Neural cell (in vitro differentiated cells): ENCODE measurements at regions not wholly inside any gene's neighbourhood (a gene's known extent, or its start where the extent isn't known, plus 50 kb on each side); places are given as distances from the start of the nearest gene placed in this dataset.
A peak's percentile ranks its signal among the peaks of the same experiment; 100 is the strongest.

Experiments
- H2AFZ ChIP-seq: fragments of 200-600, 300-800 bp; sonication (generic), shearing (Covaris generic); 2 replicates; pipeline ENCODE4 v1.6.0; 2014; ENCODE audit warnings: low read depth, mild to moderate bottlenecking, antibody characterized with exemption, low read length, moderate library complexity
- H3F3A ChIP-seq: fragments of 200-600 bp; shearing (Covaris generic); 2 replicates; pipeline ENCODE4 v1.6.1; 2016; ENCODE audit warnings: mild to moderate bottlenecking, moderate library complexity, mixed read lengths, antibody characterized with exemption, low read length; ENCODE audit not compliant: insufficient read depth, poor library complexity, severe bottlenecking
- H3K27ac ChIP-seq: fragments of 200-600, 300-800 bp; sonication (generic), shearing (Covaris generic); 2 replicates; pipeline ENCODE4 v1.5.1; 2014; ENCODE audit warnings: mild to moderate bottlenecking, low read length, moderate library complexity
- H3K27me3 ChIP-seq: fragments of 300-800, 200-600 bp; sonication (generic), shearing (Covaris generic); 2 replicates; pipeline ENCODE4 v1.6.0; 2014; ENCODE audit warnings: mild to moderate bottlenecking, low read depth, low read length, moderate library complexity; ENCODE audit not compliant: insufficient read depth
- H3K36me3 ChIP-seq: fragments of 300-800, 200-600 bp; sonication (generic), shearing (Covaris generic); 2 replicates; pipeline ENCODE4 v1.5.1; 2014; ENCODE audit warnings: mild to moderate bottlenecking, antibody characterized with exemption, low read length, moderate library complexity; ENCODE audit not compliant: insufficient read depth
- H3K4me2 ChIP-seq: fragments of 300-800, 200-600 bp; sonication (generic), shearing (Covaris generic); 2 replicates; pipeline ENCODE4 v1.6.0; 2014; ENCODE audit warnings: mild to moderate bottlenecking, low read length
- H3K4me3 ChIP-seq: fragments of 300-800, 200-600 bp; sonication (generic), shearing (Covaris generic); 2 replicates; pipeline ENCODE4 v1.5.1; 2014; ENCODE audit warnings: mild to moderate bottlenecking, low read length, moderate library complexity
- H3K79me2 ChIP-seq: fragments of 200-600 bp; shearing (Covaris generic); replicated peaks from 2 replicates; pipeline ENCODE4 v1.6.0; 2014; ENCODE audit warnings: mild to moderate bottlenecking, low read length, moderate library complexity; ENCODE audit not compliant: insufficient read depth
- H3K9ac ChIP-seq: fragments of 300-800, 200-600 bp; sonication (generic), shearing (Covaris generic); 2 replicates; pipeline ENCODE4 v1.6.1; 2016; ENCODE audit warnings: mild to moderate bottlenecking, low read length, mixed read lengths
- H3K9me2 ChIP-seq: fragments of 200-600 bp; shearing (Covaris generic); 2 replicates; pipeline ENCODE4 v1.6.1; 2016; ENCODE audit warnings: mild to moderate bottlenecking, low read length, mixed read lengths; ENCODE audit not compliant: insufficient read depth
- H3K9me3 ChIP-seq: fragments of 200-600, 300-800 bp; sonication (generic), shearing (Covaris generic); 2 replicates; pipeline ENCODE4 v1.6.1; 2016; ENCODE audit warnings: mild to moderate bottlenecking, mixed run types, low read length, moderate library complexity, mixed read lengths
- H4K20me1 ChIP-seq: fragments of 200-600 bp; shearing (Covaris generic); 2 replicates; pipeline ENCODE4 v1.6.1; 2016; ENCODE audit warnings: mild to moderate bottlenecking, mixed run types; ENCODE audit not compliant: insufficient read depth
- CTCF ChIP-seq: fragments of 450-650 bp; IDR thresholded peaks from 2 replicates; pipeline ENCODE4 v1.5.1; 2014; ENCODE audit warnings: antibody characterized with exemption, mild to moderate bottlenecking, moderate library complexity; ENCODE audit not compliant: poor library complexity, severe bottlenecking
- EP300 ChIP-seq: fragments of 450-650 bp; conservative IDR thresholded peaks from 2 replicates; pipeline ENCODE4 v1.6.1; 2014; ENCODE audit warnings: antibody characterized with exemption, mild to moderate bottlenecking, moderate library complexity; ENCODE audit not compliant: poor library complexity, severe bottlenecking
- EZH2 ChIP-seq: fragments of 200-600, 300-800 bp; shearing (Covaris generic), sonication (generic); IDR thresholded peaks from 2 replicates; pipeline ENCODE4 v1.6.1; 2014; ENCODE audit warnings: antibody characterized with exemption, low read length, borderline replicate concordance, mild to moderate bottlenecking; ENCODE audit not compliant: insufficient read depth, poor library complexity, severe bottlenecking
- MXI1 ChIP-seq: fragments of 450-650 bp; conservative IDR thresholded peaks from 2 replicates; pipeline ENCODE4 v1.6.1; 2014; ENCODE audit warnings: antibody characterized with exemption, mild to moderate bottlenecking; ENCODE audit not compliant: poor library complexity, severe bottlenecking
- POLR2AphosphoS5 ChIP-seq: IDR thresholded peaks from 2 replicates; pipeline ENCODE4 v1.6.1; 2012
- RAD21 ChIP-seq: fragments of 450-650 bp; conservative IDR thresholded peaks from 2 replicates; pipeline ENCODE4 v1.6.1; 2014; ENCODE audit warnings: antibody characterized with exemption, mild to moderate bottlenecking, moderate library complexity
- REST ChIP-seq: IDR thresholded peaks from 2 replicates; pipeline ENCODE4 v1.6.1; 2012; ENCODE audit warnings: borderline replicate concordance
- SMC3 ChIP-seq: fragments of 450-650 bp; conservative IDR thresholded peaks from 2 replicates; pipeline ENCODE4 v1.6.1; 2014; ENCODE audit warnings: antibody characterized with exemption, mild to moderate bottlenecking, moderate library complexity; ENCODE audit not compliant: poor library complexity
- TAF1 ChIP-seq: IDR thresholded peaks from 2 replicates; pipeline ENCODE4 v1.6.1; 2012; ENCODE audit warnings: low read depth

- no peaks in the 10 kb centered on the region for H3F3A ChIP-seq
- H3K79me2 ChIP-seq: no peaks in the 10 kb centered on the region
- no peaks in the 10 kb centered on the region for H3K9me2 ChIP-seq
These were observed 1015.0 kb upstream of the AGA start for GRCh38 chr4:178457286-178457685.

GRCh38 chr4:178462710-178463109, 1020.5 kb upstream of the AGA start:
- no peak overlapping the region for H3K4me2 ChIP-seq
- H3K36me3 ChIP-seq: no peaks in the 10 kb centered on the region
- H3K9ac ChIP-seq: no peak overlapping the region
- no peak overlapping the region for H2AFZ ChIP-seq
- no peak overlapping the region for H3K27ac ChIP-seq
- H3K79me2 ChIP-seq: no peaks in the 10 kb centered on the region
- no peak overlapping the region for H3K4me3 ChIP-seq
- no peaks in the 10 kb centered on the region for H3K27me3 ChIP-seq
- no peaks in the 10 kb centered on the region for H3K9me3 ChIP-seq
- H4K20me1 ChIP-seq: no peaks in the 10 kb centered on the region
- no peaks in the 10 kb centered on the region for H3F3A ChIP-seq
- TF ChIP-seq TAF1 (no peak), EP300 (no peak), CTCF (no peak), MXI1 (no peak), SMC3 (no peak), REST (no peak), POLR2AphosphoS5 (peak; percentile 54), RAD21 (no peak), EZH2 (no peak)
- no peaks in the 10 kb centered on the region for H3K9me2 ChIP-seq

More at GRCh38 chr4:178457286-178457685, 1015.0 kb upstream of the AGA start:
- H2AFZ ChIP-seq: no peak overlapping the region
- H4K20me1 ChIP-seq: no peaks in the 10 kb centered on the region
- H3K4me2 ChIP-seq: no peak overlapping the region
- H3K36me3 ChIP-seq: no peaks in the 10 kb centered on the region
- H3K27ac ChIP-seq: no peak overlapping the region
- no peaks in the 10 kb centered on the region for H3K27me3 ChIP-seq
- H3K9me3 ChIP-seq: no peaks in the 10 kb centered on the region
- no peak overlapping the region for H3K4me3 ChIP-seq
- TF ChIP-seq SMC3: no peak
- H3K9ac ChIP-seq: no peak overlapping the region

GRCh38 chr4:178463747-178464146, 1021.5 kb upstream of the AGA start:
- Histone ChIP-seq H3K4me3 (no peak overlapping the region), H3K9me3 (no peaks in the 10 kb centered on the region), H3K36me3 (no peaks in the 10 kb centered on the region), H3F3A (no peaks in the 10 kb centered on the region), H3K79me2 (no peaks in the 10 kb centered on the region), H3K27me3 (no peaks in the 10 kb centered on the region), H2AFZ (no peak overlapping the region), H3K9ac (no peak overlapping the region), H4K20me1 (no peaks in the 10 kb centered on the region), H3K27ac (no peak overlapping the region), H3K4me2 (no peak overlapping the region), H3K9me2 (no peaks in the 10 kb centered on the region)
- TF ChIP-seq REST (no peak), EZH2 (no peak), RAD21 (no peak), EP300 (no peak), TAF1 (no peak), SMC3 (no peak), CTCF (no peak), MXI1 (no peak), POLR2AphosphoS5 (no peak)
